H1 (cell line): ENCODE measurements at regions not wholly inside any gene's neighbourhood (a gene's known extent, or its start where the extent isn't known, plus 50 kb on each side); places are given as distances from the start of the nearest gene placed in this dataset.

Source experiments
- CTCF ChIA-PET: fragments of 300-600 bp; sonication (Branson Sonifier 250); formaldehyde crosslinking; loops from one replicate; lab custom pipeline; 2021; ENCODE audit not compliant: partially characterized antibody; lab: Charles Lee
- POLR2A ChIA-PET: fragments of 300-600 bp; sonication (Branson Sonifier 250); formaldehyde crosslinking; loops from one replicate; lab custom pipeline; 2021; ENCODE audit warnings: inconsistent platforms; ENCODE audit not compliant: partially characterized antibody; lab: Charles Lee
- DNase-seq, 2 experiments: peaks; one replicate each; pipeline versions ENCODE4 v3.0.0 to v3.0.0-alpha.2; 2010 to 2022; ENCODE audit warnings: low spot score in 2 of 2, low read depth in 1 of 2, mixed read lengths in 1 of 2
- FAIRE-seq: peaks from 2 replicates; lab custom pipeline; 2011; peaks lifted over from hg19 to GRCh38; lab: Jason Lieb, UNC
- H2AFZ ChIP-seq: 2 replicates; pipeline ENCODE4 v1.8.1; 2012; ENCODE audit warnings: low read length, inconsistent platforms
- H2AK5ac ChIP-seq: 2 replicates; pipeline ENCODE4 v1.6.1; 2013; ENCODE audit warnings: low read depth, low read length
- H2BK120ac ChIP-seq: replicated peaks from 2 replicates; pipeline ENCODE3; 2013; ENCODE audit warnings: low read depth, low read length, inconsistent platforms
- H2BK12ac ChIP-seq: 2 replicates; pipeline ENCODE4 v1.6.1; 2013; ENCODE audit warnings: low read depth, low read length
- H2BK15ac ChIP-seq: 2 replicates; pipeline ENCODE4 v1.6.1; 2013; ENCODE audit warnings: low read length
- H2BK20ac ChIP-seq: 2 replicates; pipeline ENCODE4 v1.6.1; 2013; ENCODE audit warnings: low read length
- H2BK5ac ChIP-seq: 2 replicates; pipeline ENCODE4 v1.6.1; 2013; ENCODE audit warnings: low read depth, low read length
- H3K14ac ChIP-seq: 2 replicates; pipeline ENCODE4 v1.6.1; 2013; ENCODE audit warnings: inconsistent platforms; ENCODE audit not compliant: insufficient read length
- H3K18ac ChIP-seq: 2 replicates; pipeline ENCODE4 v1.6.1; 2013; ENCODE audit warnings: low read length; ENCODE audit errors: extremely low read depth
- H3K23ac ChIP-seq: 2 replicates; pipeline ENCODE4 v1.6.1; 2013; ENCODE audit warnings: inconsistent platforms; ENCODE audit not compliant: insufficient read length
- H3K23me2 ChIP-seq: 2 replicates; pipeline ENCODE4 v1.6.1; 2013; ENCODE audit warnings: low read depth, low read length
- H3K27ac ChIP-seq: 2 replicates; pipeline ENCODE4 v1.6.1; 2011; ENCODE audit warnings: low read depth, low read length, inconsistent platforms
- H3K27me3 ChIP-seq, 4 experiments: replicated peaks in 1 of 4; 1 replicate in 1 of 4; 2 replicates in 3 of 4; pipeline versions ENCODE4 v1.6.1 to v1.8.1; 2011 to 2013; ENCODE audit warnings: low read length in 3 of 4, mild to moderate bottlenecking in 3 of 4, inconsistent platforms in 2 of 4, mixed read lengths in 2 of 4, moderate library complexity in 1 of 4; ENCODE audit not compliant: control insufficient read depth in 3 of 4, insufficient read depth in 3 of 4; ENCODE audit errors: extremely low read depth in 1 of 4
- H3K36me3 ChIP-seq, 4 experiments: 2 replicates each; pipeline versions ENCODE4 v1.6.1 to v1.8.1; 2011 to 2013; ENCODE audit warnings: mild to moderate bottlenecking in 4 of 4, low read length in 3 of 4, moderate library complexity in 2 of 4, control low read depth in 1 of 4, inconsistent platforms in 1 of 4; ENCODE audit not compliant: insufficient read depth in 4 of 4, control insufficient read depth in 2 of 4
- H3K4ac ChIP-seq: replicated peaks from 2 replicates; pipeline ENCODE3; 2013; ENCODE audit warnings: low read length, low read depth, mixed read lengths, inconsistent platforms; ENCODE audit not compliant: insufficient read length
- H3K4me1 ChIP-seq, 4 experiments: replicated peaks in 1 of 4; 1 replicate in 1 of 4; 2 replicates in 3 of 4; pipeline versions ENCODE4 v1.6.1 to v1.8.1; 2011 to 2013; ENCODE audit warnings: low read length in 3 of 4, inconsistent platforms in 2 of 4, mixed read lengths in 1 of 4; ENCODE audit not compliant: insufficient read depth in 4 of 4, control insufficient read depth in 3 of 4
- H3K4me2 ChIP-seq, 2 experiments: 2 replicates each; pipeline versions ENCODE4 v1.6.1 to v1.8.1; 2011 to 2013; ENCODE audit warnings: low read depth in 2 of 2, low read length in 2 of 2, control low read depth in 1 of 2, inconsistent platforms in 1 of 2, mild to moderate bottlenecking in 1 of 2; ENCODE audit not compliant: insufficient read depth in 1 of 2
- H3K4me3 ChIP-seq, 4 experiments: fragments of 200-600, 300-600 bp in 1 of 4; sonication (generic), shearing (Covaris generic), sonication (Bioruptor Twin) in 1 of 4; 2 replicates each; pipeline versions ENCODE4 v1.5.1 to v1.8.1; 2011 to 2016; ENCODE audit warnings: low read length in 4 of 4, low read depth in 3 of 4, control low read depth in 2 of 4, inconsistent platforms in 2 of 4, mild to moderate bottlenecking in 2 of 4, mixed read lengths in 1 of 4, moderate library complexity in 1 of 4; ENCODE audit not compliant: insufficient read depth in 2 of 4; ENCODE audit errors: extremely low read depth in 1 of 4
- H3K56ac ChIP-seq: replicated peaks from 2 replicates; pipeline ENCODE3; 2013; ENCODE audit warnings: low read depth, mild to moderate bottlenecking, mixed read lengths, low read length, inconsistent platforms; ENCODE audit not compliant: insufficient read length
- H3K79me1 ChIP-seq: 2 replicates; pipeline ENCODE4 v1.6.1; 2013; ENCODE audit warnings: low read depth, low read length, control low read depth
- H3K79me2 ChIP-seq, 2 experiments: 2 replicates each; pipeline versions ENCODE4 v1.6.1 to v1.8.1; 2012 to 2013; ENCODE audit warnings: low read length in 2 of 2, mild to moderate bottlenecking in 2 of 2, inconsistent platforms in 1 of 2; ENCODE audit not compliant: insufficient read depth in 2 of 2, control insufficient read depth in 1 of 2
- H3K9ac ChIP-seq, 4 experiments: replicated peaks in 1 of 4; 1 replicate in 1 of 4; 2 replicates in 3 of 4; pipeline versions ENCODE4 v1.6.1 to v1.8.1; 2011 to 2013; ENCODE audit warnings: low read depth in 3 of 4, low read length in 3 of 4, control low read depth in 2 of 4, mild to moderate bottlenecking in 2 of 4, moderate library complexity in 2 of 4, inconsistent platforms in 1 of 4; ENCODE audit errors: extremely low read depth in 1 of 4
- H3K9me3 ChIP-seq, 2 experiments: 2 replicates each; pipeline versions ENCODE4 v1.6.1 to v1.8.1; 2012 to 2013; ENCODE audit warnings: mild to moderate bottlenecking in 2 of 2, moderate library complexity in 2 of 2, control low read depth in 1 of 2, inconsistent platforms in 1 of 2, low read depth in 1 of 2, low read length in 1 of 2, mixed read lengths in 1 of 2; ENCODE audit not compliant: insufficient read depth in 2 of 2
- H4K20me1 ChIP-seq, 2 experiments: replicated peaks in 1 of 2; 2 replicates each; pipeline versions ENCODE3 to v1.8.1; 2011 to 2013; ENCODE audit warnings: inconsistent platforms in 2 of 2, low read length in 2 of 2, mild to moderate bottlenecking in 1 of 2; ENCODE audit not compliant: insufficient read depth in 2 of 2, control insufficient read depth in 1 of 2
- H4K5ac ChIP-seq: 2 replicates; pipeline ENCODE4 v1.6.1; 2013; ENCODE audit warnings: low read length, low read depth, mixed read lengths, inconsistent platforms; ENCODE audit not compliant: insufficient read length
- H4K8ac ChIP-seq: 2 replicates; pipeline ENCODE4 v1.8.0; 2013; ENCODE audit warnings: mild to moderate bottlenecking, moderate library complexity, low read length, inconsistent platforms; ENCODE audit not compliant: insufficient read depth; ENCODE audit errors: extremely low read depth
- H4K91ac ChIP-seq: replicated peaks from 2 replicates; pipeline ENCODE3; 2013; ENCODE audit warnings: low read length, mixed read lengths, inconsistent platforms; ENCODE audit not compliant: insufficient read length
- BCL11A ChIP-seq, 2 experiments: IDR thresholded peaks; one replicate each; pipeline ENCODE4 v1.6.1; 2011; ENCODE audit warnings: low read depth in 2 of 2, low read length in 2 of 2, mild to moderate bottlenecking in 2 of 2
- CEBPB ChIP-seq: IDR thresholded peaks from 2 replicates; pipeline ENCODE4 v1.6.1; 2012; ENCODE audit warnings: low read depth, low read length
- EZH2 ChIP-seq: fragments of 200-600 bp; sonication (generic); IDR thresholded peaks from 2 replicates; pipeline ENCODE4 v1.7.1; 2012; ENCODE audit warnings: low read depth, mild to moderate bottlenecking, moderate library complexity, low read length, inconsistent platforms; ENCODE audit not compliant: severe bottlenecking
- HDAC6 ChIP-seq: IDR thresholded peaks from one replicate; pipeline ENCODE4 v1.7.1; 2012; ENCODE audit warnings: low read depth, mild to moderate bottlenecking, inconsistent platforms, low read length, moderate library complexity
- KDM1A ChIP-seq: fragments of 200-600, 300-600 bp; sonication (generic); IDR thresholded peaks from 2 replicates; pipeline ENCODE4 v1.7.1; 2016; ENCODE audit warnings: mild to moderate bottlenecking, low read length, borderline replicate concordance
- SUZ12 ChIP-seq: fragments of 200-600 bp; sonication (generic); IDR thresholded peaks from 2 replicates; pipeline ENCODE4 v1.6.1; 2012; ENCODE audit warnings: mild to moderate bottlenecking, inconsistent platforms, low read length, moderate library complexity, mixed read lengths
- WGBS, 2 experiments: shearing (Covaris generic) in 1 of 2; methylation state at CpG; one replicate each; pipeline versions ENCODE4 v1.1.6 to v1.1.7; 2013 to 2015; ENCODE audit warnings: low lambda C conversion rate in 2 of 2, mixed read lengths in 2 of 2, inconsistent platforms in 1 of 2, low coverage in 1 of 2, missing lambda C conversion rate in 1 of 2; ENCODE audit not compliant: insufficient replicate concordance in 2 of 2, insufficient coverage in 1 of 2, insufficient read length in 1 of 2; ENCODE audit errors: extremely low coverage in 1 of 2, missing lambda C conversion rate in 1 of 2; 5-methylcytosine and 5-hydroxymethylcytosine counted together

DNA sequence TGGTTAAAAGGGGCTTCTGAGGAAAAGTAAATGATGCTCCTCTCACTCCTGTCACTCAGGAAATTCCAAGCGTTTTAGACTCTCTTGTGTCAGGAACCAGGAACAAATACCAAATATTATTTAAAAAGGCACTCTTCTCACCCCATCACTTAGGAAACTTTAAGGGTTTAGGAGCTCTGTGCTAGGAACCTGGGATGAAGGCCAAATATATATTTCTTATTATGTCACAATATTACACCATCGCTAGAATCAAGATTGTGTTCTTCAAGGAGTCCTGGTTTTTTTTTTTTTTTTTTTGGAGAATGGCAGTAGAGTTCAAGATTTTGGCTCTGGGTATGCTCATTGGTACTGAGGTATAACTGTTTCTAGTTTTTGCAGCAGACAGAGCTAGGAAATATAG lies 79.0 kb upstream of the HEPHL1 start:
- POLR2A ChIA-PET, result no interaction called here
- DNase-seq (no peak), FAIRE-seq (no peak)
- H3K9ac ChIP-seq, result no peak overlapping the region
- no peaks in the 10 kb centered on the region for H3K79me1 ChIP-seq
- no peaks in the 10 kb centered on the region for H3K27me3 ChIP-seq
- no peak overlapping the region for H4K91ac ChIP-seq
- H3K4me2 ChIP-seq, result no peak overlapping the region
- no peaks in the 10 kb centered on the region for H3K4me1 ChIP-seq
- no peaks in the 10 kb centered on the region for H3K36me3 ChIP-seq
- no peaks in the 10 kb centered on the region for H3K9me3 ChIP-seq
- no peak overlapping the region for H2BK15ac ChIP-seq
- no peak overlapping the region for H2AFZ ChIP-seq
- H3K56ac ChIP-seq, result no peak overlapping the region
- H4K20me1 ChIP-seq, result no peaks in the 10 kb centered on the region
- no peak overlapping the region for H3K27ac ChIP-seq
- H3K79me2 ChIP-seq, result no peaks in the 10 kb centered on the region
- H2BK5ac ChIP-seq, result no peak overlapping the region
- no peak overlapping the region for H3K18ac ChIP-seq
- no peak overlapping the region for H2BK12ac ChIP-seq
- H3K23ac ChIP-seq, result no peak overlapping the region
- H2BK20ac ChIP-seq, result no peak overlapping the region
- H3K23me2 ChIP-seq, result no peaks in the 10 kb centered on the region
- TF ChIP-seq KDM1A (no peak), CEBPB (no peak), SUZ12 (no peak), HDAC6 (no peak), EZH2 (no peak), BCL11A (IDR thresholded peaks at IDR 0.05; ENCODE audit: low read depth in 2 of 2, low read length in 2 of 2) (no peak)
- TF ChIP-seq, all 59 proteins: peak for 0
- H3K14ac ChIP-seq, result no peak overlapping the region
- no peak overlapping the region for H3K4me3 ChIP-seq
- H4K8ac ChIP-seq, result no peak overlapping the region
- H3K4ac ChIP-seq, result no peak overlapping the region
- WGBS, 2 experiments, result 57% methylated on average over 2 of the region's 2 CpGs; no CpG with 5 or more reads in 1 of the 2 experiments
- H2BK120ac ChIP-seq, result no peak overlapping the region
- H2AK5ac ChIP-seq, result no peak overlapping the region
- no peak overlapping the region for H4K5ac ChIP-seq
- CTCF ChIA-PET, result interaction anchor here (1.1 kb wide), 1 partner anchor 20 kb away, joined by 4 read pairs; no protein-coding TSS in a partner anchor
